ENCODE measurements at regions not wholly inside any gene's neighbourhood (a gene's known extent, or its start where the extent isn't known, plus 50 kb on each side); places are given as distances from the start of the nearest gene placed in this dataset.

DNA sequence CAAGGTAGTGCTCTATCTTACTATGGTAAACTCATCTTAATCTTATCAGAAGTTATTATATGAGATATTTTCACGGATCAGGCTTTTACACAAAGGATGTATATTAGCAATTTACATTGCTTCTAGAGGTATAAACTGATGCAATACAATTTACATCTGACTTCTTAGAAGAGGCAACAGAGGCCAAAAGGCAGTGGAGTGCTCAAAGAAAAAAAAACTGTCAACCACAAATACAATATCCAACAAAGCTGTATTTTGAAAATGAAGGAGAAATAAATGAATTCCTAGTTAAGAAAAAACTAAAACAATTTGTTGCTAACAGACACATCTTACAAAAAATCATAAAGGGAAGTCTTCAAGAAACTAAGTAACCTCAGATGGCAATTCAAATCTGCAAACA lies 1031.5 kb upstream of the CNTNAP5 start:
- in situ Hi-C loops (cut with MboI) = no loop called here
- Histone ChIP-seq H3K4me1 (replicated peaks in 1 of 2; ENCODE audit: control insufficient read depth in 2 of 2, insufficient read depth in 2 of 2, low read length in 2 of 2) (no peaks in the 10 kb centered on the region), H3K27ac (ENCODE audit: extremely low read depth, low read depth, low read length) (no peak overlapping the region), H3K79me2 (ENCODE audit: control insufficient read depth, insufficient read depth, low read length) (no peaks in the 10 kb centered on the region), H2AFZ (ENCODE audit: low read depth, low read length) (no peak overlapping the region), H3K9me1 (ENCODE audit: control insufficient read depth, insufficient read depth, low read length) (no peaks in the 10 kb centered on the region), H3K9me3 (replicated peaks; ENCODE audit: control insufficient read depth, insufficient read depth, low read depth, low read length) (no peaks in the 10 kb centered on the region), H3K4me3 (no peak overlapping the region), H4K20me1 (replicated peaks; ENCODE audit: control insufficient read depth, insufficient read depth, low read length) (no peaks in the 10 kb centered on the region), H3K36me3 (ENCODE audit: control insufficient read depth, insufficient read depth, low read length) (no peaks in the 10 kb centered on the region), H3K27me3 (ENCODE audit: control insufficient read depth in 2 of 2, insufficient read depth in 2 of 2, low read length in 2 of 2) (no peaks in the 10 kb centered on the region), H3K9ac (ENCODE audit: insufficient read depth in 1 of 2, low read depth in 2 of 2, low read length in 2 of 2) (no peak overlapping the region), H3K4me2 (ENCODE audit: insufficient read depth, low read length) (no peak overlapping the region)
- WGBS (ENCODE audit: insufficient coverage, low coverage, missing lambda C conversion rate) = 0% methylated on average over 1 of the region's 1 CpG
- FAIRE-seq (no peak), DNase-seq (ENCODE audit: extremely low read depth in 1 of 4, low spot score in 3 of 4) (no peak), ATAC-seq (no peak)
- ChIA-PET POLR2A (no interaction called here), CTCF (ENCODE audit: low intra/inter-chr PET ratio) (no interaction called here)
- no peak for TF ChIP-seq CEBPB (tag; IDR thresholded peaks at IDR 0.05)
- TF ChIP-seq, protein P1, sequence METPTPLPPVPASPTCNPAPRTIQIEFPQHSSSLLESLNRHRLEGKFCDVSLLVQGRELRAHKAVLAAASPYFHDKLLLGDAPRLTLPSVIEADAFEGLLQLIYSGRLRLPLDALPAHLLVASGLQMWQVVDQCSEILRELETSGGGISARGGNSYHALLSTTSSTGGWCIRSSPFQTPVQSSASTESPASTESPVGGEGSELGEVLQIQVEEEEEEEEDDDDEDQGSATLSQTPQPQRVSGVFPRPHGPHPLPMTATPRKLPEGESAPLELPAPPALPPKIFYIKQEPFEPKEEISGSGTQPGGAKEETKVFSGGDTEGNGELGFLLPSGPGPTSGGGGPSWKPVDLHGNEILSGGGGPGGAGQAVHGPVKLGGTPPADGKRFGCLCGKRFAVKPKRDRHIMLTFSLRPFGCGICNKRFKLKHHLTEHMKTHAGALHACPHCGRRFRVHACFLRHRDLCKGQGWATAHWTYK (CRISPR knock-in tag; IDR thresholded peaks at IDR 0.05) = no peak
- TF ChIP-seq, protein P2, sequence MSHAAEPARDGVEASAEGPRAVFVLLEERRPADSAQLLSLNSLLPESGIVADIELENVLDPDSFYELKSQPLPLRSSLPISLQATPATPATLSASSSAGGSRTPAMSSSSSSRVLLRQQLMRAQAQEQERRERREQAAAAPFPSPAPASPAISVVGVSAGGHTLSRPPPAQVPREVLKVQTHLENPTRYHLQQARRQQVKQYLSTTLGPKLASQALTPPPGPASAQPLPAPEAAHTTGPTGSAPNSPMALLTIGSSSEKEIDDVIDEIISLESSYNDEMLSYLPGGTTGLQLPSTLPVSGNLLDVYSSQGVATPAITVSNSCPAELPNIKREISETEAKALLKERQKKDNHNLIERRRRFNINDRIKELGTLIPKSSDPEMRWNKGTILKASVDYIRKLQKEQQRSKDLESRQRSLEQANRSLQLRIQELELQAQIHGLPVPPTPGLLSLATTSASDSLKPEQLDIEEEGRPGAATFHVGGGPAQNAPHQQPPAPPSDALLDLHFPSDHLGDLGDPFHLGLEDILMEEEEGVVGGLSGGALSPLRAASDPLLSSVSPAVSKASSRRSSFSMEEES (CRISPR knock-in tag; IDR thresholded peaks at IDR 0.05) = no peak
- TF ChIP-seq ZSCAN29 (IDR thresholded peaks at IDR 0.05) = no peak
- TF ChIP-seq TBL1XR1 (IDR thresholded peaks at IDR 0.05; ENCODE audit: low read length in 2 of 2) = no peak
- TF ChIP-seq ZNF224 (CRISPR knock-in tag; IDR thresholded peaks at IDR 0.05) = no peak
- TF ChIP-seq ETS2 (tag; IDR thresholded peaks at IDR 0.05; ENCODE audit: borderline replicate concordance, poor library complexity, severe bottlenecking) = no peak
- no peak for TF ChIP-seq ZNF717 (CRISPR knock-in tag; IDR thresholded peaks at IDR 0.05)
- TF ChIP-seq, protein P3, sequence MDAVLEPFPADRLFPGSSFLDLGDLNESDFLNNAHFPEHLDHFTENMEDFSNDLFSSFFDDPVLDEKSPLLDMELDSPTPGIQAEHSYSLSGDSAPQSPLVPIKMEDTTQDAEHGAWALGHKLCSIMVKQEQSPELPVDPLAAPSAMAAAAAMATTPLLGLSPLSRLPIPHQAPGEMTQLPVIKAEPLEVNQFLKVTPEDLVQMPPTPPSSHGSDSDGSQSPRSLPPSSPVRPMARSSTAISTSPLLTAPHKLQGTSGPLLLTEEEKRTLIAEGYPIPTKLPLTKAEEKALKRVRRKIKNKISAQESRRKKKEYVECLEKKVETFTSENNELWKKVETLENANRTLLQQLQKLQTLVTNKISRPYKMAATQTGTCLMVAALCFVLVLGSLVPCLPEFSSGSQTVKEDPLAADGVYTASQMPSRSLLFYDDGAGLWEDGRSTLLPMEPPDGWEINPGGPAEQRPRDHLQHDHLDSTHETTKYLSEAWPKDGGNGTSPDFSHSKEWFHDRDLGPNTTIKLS (IDR thresholded peaks at IDR 0.05; ENCODE audit: borderline replicate concordance, low read depth) = no peak
- no peak for TF ChIP-seq BCOR (IDR thresholded peaks at IDR 0.05)
- TF ChIP-seq, protein P4, sequence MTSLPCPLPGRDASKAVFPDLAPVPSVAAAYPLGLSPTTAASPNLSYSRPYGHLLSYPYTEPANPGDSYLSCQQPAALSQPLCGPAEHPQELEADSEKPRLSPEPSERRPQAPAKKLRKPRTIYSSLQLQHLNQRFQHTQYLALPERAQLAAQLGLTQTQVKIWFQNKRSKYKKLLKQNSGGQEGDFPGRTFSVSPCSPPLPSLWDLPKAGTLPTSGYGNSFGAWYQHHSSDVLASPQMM (CRISPR knock-in tag; IDR thresholded peaks at IDR 0.05) = no peak
- TF ChIP-seq SMARCA5 (IDR thresholded peaks at IDR 0.05) = no peak
- TF ChIP-seq ZNF41 (CRISPR knock-in tag; conservative IDR thresholded peaks at IDR 0.05) = no peak
- TF ChIP-seq SREBF1 (IDR thresholded peaks at IDR 0.05; ENCODE audit: borderline replicate concordance, low read depth, low read length) = no peak
- TF ChIP-seq EP300 (IDR thresholded peaks at IDR 0.05; ENCODE audit: low read length) = no peak
- no peak for TF ChIP-seq TCF7L2 (IDR thresholded peaks at IDR 0.05; ENCODE audit: low read depth, low read length)
- TF ChIP-seq TRIM28 (IDR thresholded peaks at IDR 0.05) = no peak
- TF ChIP-seq, protein P5, sequence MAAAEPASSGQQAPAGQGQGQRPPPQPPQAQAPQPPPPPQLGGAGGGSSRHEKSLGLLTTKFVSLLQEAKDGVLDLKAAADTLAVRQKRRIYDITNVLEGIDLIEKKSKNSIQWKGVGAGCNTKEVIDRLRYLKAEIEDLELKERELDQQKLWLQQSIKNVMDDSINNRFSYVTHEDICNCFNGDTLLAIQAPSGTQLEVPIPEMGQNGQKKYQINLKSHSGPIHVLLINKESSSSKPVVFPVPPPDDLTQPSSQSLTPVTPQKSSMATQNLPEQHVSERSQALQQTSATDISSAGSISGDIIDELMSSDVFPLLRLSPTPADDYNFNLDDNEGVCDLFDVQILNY (CRISPR knock-in tag; IDR thresholded peaks at IDR 0.05) = no peak
- no TSS peak for BruUV-seq (replicated peaks)
- intact Hi-C loops (cut with micrococcal nuclease) = no loop called here
